ENCODE measurements at regions not wholly inside any gene's neighbourhood (a gene's known extent, or its start where the extent isn't known, plus 50 kb on each side); places are given as distances from the start of the nearest gene placed in this dataset.

DNA sequence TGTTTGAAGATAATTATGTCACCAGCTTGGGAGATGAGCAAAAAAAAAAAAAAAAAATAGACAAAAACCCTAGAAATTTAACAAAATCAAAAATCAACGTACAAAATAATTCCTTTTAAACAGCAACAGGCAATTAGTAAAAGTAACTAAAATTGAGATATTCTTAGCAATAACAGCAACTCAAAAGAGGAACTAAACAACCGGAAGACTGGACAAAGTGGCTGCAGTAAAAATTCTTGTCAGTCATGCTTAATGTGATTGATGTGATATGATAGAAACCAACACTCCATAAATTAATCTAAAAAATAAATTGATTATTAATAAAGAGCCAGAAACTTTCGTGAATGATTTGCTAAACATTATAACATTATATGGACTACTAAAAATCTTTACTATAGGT, 1534.6 kb upstream of the AGA start:
- TF ChIP-seq CTCF (IDR thresholded peaks at IDR 0.05; ENCODE audit: low read length) (no peak), EZH2phosphoT487 (IDR thresholded peaks at IDR 0.05; ENCODE audit: low read length) (no peak)
- no peak overlapping the region for H3K4me2 ChIP-seq (ENCODE audit: low read depth, low read length)
- H3K9me2 ChIP-seq (replicated peaks; ENCODE audit: insufficient read depth, low read length), result no peaks in the 10 kb centered on the region
- no peaks in the 10 kb centered on the region for H3K27me3 ChIP-seq (replicated peaks; ENCODE audit: insufficient read depth, low read length)
- H3K9me3 ChIP-seq (replicated peaks; ENCODE audit: insufficient read depth, low read length), result no peaks in the 10 kb centered on the region
- no peak overlapping the region for H3K9ac ChIP-seq (ENCODE audit: low read length)
- DNase-seq, result no peak
- no peak overlapping the region for H2AFZ ChIP-seq (ENCODE audit: low read length)
- no peaks in the 10 kb centered on the region for H3K4me1 ChIP-seq (ENCODE audit: low read length)
- H3K36me3 ChIP-seq (replicated peaks; ENCODE audit: insufficient read depth, low read length), result no peaks in the 10 kb centered on the region
- H3K27ac ChIP-seq (ENCODE audit: low read length), result no peak overlapping the region
- no peaks in the 10 kb centered on the region for H3K79me2 ChIP-seq (ENCODE audit: low read length)
- no peaks in the 10 kb centered on the region for H4K20me1 ChIP-seq (ENCODE audit: insufficient read depth, low read length)
- H3F3A ChIP-seq (ENCODE audit: insufficient read depth, low read length), result no peaks in the 10 kb centered on the region
- no peak overlapping the region for H3K4me3 ChIP-seq (ENCODE audit: low read length)

DNA sequence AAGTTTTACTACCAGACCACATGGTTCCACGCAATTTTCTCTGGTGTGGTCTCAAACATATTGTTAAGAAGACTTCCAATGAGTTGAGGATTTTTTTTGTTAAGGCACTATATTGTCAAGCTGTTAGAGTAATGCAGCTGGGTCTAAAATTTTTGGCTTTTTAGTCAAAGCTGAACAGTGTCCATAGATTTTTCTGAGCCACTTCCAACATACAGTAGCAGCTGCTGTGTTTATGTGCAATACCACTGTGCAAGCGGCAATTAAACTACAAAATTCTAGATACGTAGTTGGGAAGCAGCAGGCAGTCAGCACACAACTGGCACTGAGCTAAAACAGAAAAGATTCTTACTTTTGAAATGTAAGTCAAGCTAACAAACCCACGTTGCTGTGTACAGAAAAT, 1551.1 kb upstream of the AGA start:
- Histone ChIP-seq H3K9me3 (replicated peaks; ENCODE audit: insufficient read depth, low read length) (no peaks in the 10 kb centered on the region), H3K79me2 (ENCODE audit: low read length) (no peaks in the 10 kb centered on the region), H3K27me3 (replicated peaks; ENCODE audit: insufficient read depth, low read length) (no peaks in the 10 kb centered on the region), H3K27ac (ENCODE audit: low read length) (no peak overlapping the region), H3K36me3 (replicated peaks; ENCODE audit: insufficient read depth, low read length) (no peaks in the 10 kb centered on the region), H3K9ac (ENCODE audit: low read length) (no peak overlapping the region), H3K4me3 (ENCODE audit: low read length) (no peak overlapping the region), H2AFZ (ENCODE audit: low read length) (no peak overlapping the region), H3F3A (ENCODE audit: insufficient read depth, low read length) (no peaks in the 10 kb centered on the region), H4K20me1 (ENCODE audit: insufficient read depth, low read length) (no peaks in the 10 kb centered on the region), H3K9me2 (replicated peaks; ENCODE audit: insufficient read depth, low read length) (no peaks in the 10 kb centered on the region), H3K4me1 (ENCODE audit: low read length) (no peaks in the 10 kb centered on the region), H3K4me2 (ENCODE audit: low read depth, low read length) (no peak overlapping the region)
- no peak for DNase-seq
- no peak for TF ChIP-seq CTCF (IDR thresholded peaks at IDR 0.05; ENCODE audit: low read length)
- no peak for TF ChIP-seq EZH2 (optimal IDR thresholded peaks at IDR 0.05; ENCODE audit: low read depth, low read length)
- no peak for TF ChIP-seq EZH2phosphoT487 (IDR thresholded peaks at IDR 0.05; ENCODE audit: low read length)

- H3K9ac ChIP-seq (ENCODE audit: low read length), result no peak overlapping the region
- DNase-seq, result no peak
- no peaks in the 10 kb centered on the region for H3K79me2 ChIP-seq (ENCODE audit: low read length)
- no peak overlapping the region for H2AFZ ChIP-seq (ENCODE audit: low read length)
- no peaks in the 10 kb centered on the region for H3F3A ChIP-seq (ENCODE audit: insufficient read depth, low read length)
- H3K9me2 ChIP-seq (replicated peaks; ENCODE audit: insufficient read depth, low read length), result no peaks in the 10 kb centered on the region
- H4K20me1 ChIP-seq (ENCODE audit: insufficient read depth, low read length), result no peaks in the 10 kb centered on the region
- no peak overlapping the region for H3K4me3 ChIP-seq (ENCODE audit: low read length)
- no peak overlapping the region for H3K27ac ChIP-seq (ENCODE audit: low read length)
- TF ChIP-seq CTCF (IDR thresholded peaks at IDR 0.05; ENCODE audit: low read length), result no peak
- no peak for TF ChIP-seq EZH2 (optimal IDR thresholded peaks at IDR 0.05; ENCODE audit: low read depth, low read length)
- TF ChIP-seq EZH2phosphoT487 (IDR thresholded peaks at IDR 0.05; ENCODE audit: low read length), result no peak
- no peaks in the 10 kb centered on the region for H3K27me3 ChIP-seq (replicated peaks; ENCODE audit: insufficient read depth, low read length)
- H3K36me3 ChIP-seq (replicated peaks; ENCODE audit: insufficient read depth, low read length), result no peaks in the 10 kb centered on the region
- H3K4me2 ChIP-seq (ENCODE audit: low read depth, low read length), result no peak overlapping the region
- no peaks in the 10 kb centered on the region for H3K9me3 ChIP-seq (replicated peaks; ENCODE audit: insufficient read depth, low read length)
- H3K4me1 ChIP-seq (ENCODE audit: low read length), result no peaks in the 10 kb centered on the region
Observed at GRCh38 chr4:179001918-179002317, 1559.7 kb upstream of the AGA start.

All from MM.1S (cell line).